Renal pelvis (tissue), 1 donor: ENCODE measurements at regions not wholly inside any gene's neighbourhood (a gene's known extent, or its start where the extent isn't known, plus 50 kb on each side); places are given as distances from the start of the nearest gene placed in this dataset.

Experiments used
- DNase-seq: peaks from one replicate; pipeline ENCODE4 v3.0.0-alpha.2; 2013

DNA sequence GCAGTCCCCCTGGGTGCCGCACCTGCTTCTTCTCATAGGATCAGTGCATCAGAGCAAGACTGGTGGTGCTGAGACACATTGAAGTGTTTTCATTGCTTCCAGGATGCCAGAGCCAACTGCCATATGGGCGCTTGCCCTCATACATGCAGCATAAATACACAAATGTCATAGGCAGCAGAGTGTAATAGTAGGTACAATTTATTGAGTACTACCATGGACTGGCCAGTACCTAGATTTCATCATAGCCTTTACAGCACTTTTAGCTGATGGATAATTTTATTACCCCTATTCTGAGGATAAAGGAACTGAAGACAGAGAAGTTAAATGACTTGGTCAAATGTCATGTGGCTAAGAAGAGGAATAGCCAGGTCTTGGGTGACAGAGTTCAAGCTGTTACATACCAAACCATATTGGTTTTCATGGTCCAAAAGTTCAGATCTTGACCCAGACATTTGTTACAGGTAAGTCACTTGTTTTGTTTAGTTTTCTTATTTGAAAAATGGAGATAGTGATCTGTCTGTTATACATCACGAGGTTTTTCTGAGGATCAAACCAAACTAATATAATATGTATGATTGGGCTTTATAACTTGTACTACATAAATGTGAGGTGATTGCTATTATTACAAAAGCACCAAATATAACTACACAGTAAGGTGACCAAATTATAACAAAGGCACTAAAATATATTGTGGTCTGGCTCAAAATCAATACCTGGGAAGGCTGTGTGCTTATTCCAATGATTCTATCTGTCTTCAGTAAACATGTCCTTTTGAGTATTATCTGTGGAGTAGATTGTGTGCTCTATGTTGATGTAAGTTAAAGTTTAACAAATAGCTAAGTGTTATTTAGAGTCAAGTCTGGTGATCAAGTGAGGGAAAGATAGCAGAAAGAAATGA, 151.9 kb upstream of the CYRIA start:
- no peak for DNase-seq

DNA sequence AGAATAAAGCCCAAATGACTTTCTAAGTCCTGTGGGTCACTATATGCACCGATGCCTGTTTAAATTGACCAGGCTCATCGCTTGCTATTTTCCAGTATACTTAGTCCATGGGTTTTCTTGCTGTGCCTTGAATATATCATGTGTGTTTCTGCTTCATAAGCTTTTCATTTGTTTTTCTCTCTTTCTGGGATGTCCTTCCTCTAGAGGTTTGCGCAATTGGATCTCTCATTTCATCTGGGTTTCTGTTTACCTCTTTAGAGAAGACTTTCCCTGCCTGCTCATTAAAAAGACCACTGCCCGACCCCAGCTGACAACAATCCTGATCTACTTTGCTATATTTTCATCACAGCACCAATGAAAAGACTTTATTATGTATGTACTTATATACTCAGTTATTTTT, 150.9 kb upstream of the CYRIA start:
- no peak for DNase-seq

DNA sequence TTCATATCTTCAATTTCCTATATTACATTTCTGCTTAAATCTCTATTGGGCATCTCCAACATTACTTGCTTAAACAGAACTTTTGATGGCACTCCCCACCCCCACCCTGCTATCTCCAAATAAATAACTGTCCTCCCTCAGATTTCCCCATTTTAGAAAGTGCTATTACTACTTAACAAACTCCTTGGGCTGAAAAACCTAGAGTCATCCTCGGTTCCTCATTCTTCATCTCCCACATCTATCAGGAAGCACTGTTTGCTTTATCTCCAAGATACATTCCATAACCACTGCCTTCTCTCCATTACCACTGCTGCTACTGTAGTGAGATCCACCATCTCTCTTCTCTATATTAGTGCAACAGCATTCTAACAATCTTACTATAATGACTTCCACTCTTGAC, 150.4 kb upstream of the CYRIA start:
- no peak for DNase-seq

DNA sequence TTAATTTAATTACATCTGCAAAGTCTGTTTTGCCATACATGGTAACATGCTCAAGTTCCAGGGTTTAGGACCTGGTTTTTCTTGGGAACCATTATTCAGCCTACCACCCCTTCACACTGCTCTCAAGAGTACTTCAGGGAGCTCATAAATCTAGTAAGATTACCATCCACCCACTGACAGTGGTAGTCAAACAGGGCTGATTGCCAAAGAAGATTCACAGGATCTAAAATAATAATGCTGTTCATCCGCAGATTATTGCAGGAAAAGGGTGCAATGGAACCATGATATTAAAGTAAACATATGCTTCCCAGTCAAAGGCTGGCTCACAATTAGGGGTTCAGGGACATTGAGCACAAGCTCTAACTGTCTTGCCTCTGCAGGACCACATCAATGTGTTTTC, 148.0 kb upstream of the CYRIA start:
- no peak for DNase-seq

DNA sequence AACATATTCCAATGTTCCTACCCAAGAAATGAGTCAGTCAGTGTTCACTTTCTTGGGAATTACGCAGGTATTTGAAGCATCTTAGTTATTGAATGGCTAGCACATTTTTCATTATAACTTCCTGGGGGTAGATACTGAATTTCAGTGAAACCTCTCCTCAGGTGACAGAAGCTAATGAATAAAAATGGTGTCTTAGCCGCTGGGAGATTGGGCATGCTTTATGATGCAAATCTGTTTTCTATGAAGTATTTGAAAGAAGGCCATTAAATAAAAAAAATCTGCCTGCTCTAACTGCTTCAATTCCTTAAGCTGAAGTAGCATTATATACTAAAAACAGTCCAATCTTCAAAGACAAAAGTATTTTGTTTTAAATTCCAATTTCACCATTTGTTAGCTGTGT, 132.8 kb upstream of the CYRIA start:
- no peak for DNase-seq

DNA sequence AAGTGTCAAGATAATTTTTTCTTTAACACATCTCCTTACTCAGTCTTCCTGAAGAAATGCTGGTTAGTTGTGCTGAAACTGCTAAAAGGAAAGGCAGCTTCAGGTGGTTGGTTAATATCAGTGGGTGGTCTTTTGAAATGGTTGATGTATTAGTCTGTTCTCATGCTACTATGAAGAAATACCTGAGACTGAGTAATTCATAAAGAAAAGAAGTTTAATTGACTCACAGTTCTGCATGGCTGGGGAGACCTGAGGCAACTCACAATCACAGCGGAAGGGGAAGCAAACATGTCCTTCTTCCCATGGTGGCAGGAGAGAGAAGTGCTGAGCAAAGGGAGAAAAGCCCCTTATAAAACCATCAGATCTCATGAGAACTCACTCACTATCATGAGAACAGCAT, 125.9 kb upstream of the CYRIA start:
- DNase-seq = no peak

DNA sequence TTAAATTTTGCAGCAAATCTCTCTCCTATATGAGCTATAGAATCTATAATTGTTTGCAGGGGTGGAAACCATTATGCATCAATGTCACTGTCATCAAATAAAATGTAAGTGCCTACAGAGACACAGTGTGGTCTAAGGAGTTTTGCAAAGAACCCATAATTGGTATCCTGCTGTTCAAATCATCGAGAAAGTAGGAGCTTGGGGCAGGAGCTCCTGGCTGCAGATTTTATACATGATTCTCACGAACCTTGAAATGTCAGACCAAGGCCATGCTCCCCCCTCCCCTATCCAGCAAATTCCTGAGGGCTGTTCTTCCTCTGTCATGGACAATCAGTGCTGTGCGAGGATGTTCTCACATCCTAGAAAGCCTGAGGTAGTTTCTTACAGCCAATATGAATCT, 119.5 kb upstream of the CYRIA start:
- DNase-seq = no peak

DNA sequence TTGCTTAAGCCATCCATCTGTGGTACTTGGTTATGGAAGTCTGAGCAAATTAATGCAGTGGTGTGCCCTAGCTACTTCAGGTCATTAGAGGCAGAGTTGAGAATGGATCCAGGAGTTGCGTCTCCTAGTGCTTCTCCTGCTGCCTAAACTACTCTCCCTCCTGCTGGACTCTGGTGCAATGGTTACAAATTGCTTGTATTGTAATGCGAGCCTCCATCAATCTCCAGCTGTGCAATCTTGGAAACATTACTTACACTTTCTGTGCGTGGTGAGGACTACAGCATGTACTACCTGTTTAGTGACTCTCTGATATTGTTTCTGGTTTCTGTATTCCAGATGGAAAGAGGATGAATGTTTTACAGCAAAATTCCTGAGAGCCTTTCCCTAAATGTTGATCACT, 119.0 kb upstream of the CYRIA start:
- no peak for DNase-seq

DNA sequence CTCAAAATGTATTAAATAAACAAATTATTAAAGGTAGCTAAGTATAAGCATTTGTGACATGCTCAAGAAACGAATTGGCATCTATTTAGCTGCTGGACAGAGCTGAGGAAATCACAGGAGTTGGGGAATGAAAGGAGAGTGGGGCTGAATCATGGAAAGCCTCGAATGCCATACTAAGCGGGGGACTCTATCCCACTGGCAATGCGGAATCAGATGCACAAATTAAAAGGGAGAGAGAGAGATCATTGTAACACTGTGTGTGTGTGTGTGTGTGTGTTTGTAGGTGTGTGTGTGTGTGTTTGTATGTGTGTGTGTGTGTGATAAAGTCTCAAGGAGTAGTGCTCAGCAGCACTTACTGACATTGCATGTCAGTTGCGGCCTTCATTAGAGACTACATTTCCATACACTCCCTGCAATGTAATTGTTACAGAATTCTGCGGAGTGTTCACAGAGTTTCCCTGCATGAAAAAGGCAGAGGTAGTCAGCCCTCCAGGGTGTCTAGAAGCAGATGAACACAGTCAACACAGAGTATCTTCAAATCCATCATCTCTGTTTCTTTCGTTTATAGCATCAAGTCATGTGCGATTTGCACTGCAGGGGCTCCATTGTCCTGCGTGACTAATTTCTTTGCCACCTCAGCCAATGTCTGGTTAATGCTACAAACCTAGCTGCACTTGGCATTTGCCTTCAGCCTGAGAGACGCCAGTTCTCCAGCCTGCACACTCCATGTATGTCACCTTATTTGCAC, 111.7 kb upstream of the CYRIA start:
- no peak for DNase-seq

DNA sequence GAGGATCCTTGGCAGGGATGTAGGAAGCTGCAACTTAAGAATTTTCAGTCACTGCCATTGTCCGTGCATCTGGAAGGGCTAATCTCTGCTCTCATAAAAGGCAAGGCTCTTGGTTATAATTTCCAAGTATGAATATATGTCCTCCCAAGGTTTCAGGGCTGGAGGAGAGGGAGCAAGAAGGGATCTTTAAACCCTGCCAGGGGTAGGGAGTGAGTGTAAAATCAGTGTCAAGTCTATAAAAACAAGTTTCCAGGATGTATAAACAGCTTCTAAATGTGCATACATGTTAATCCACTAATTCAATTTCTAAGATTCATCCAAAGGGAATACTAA, 110.2 kb upstream of the CYRIA start:
- no peak for DNase-seq

DNA sequence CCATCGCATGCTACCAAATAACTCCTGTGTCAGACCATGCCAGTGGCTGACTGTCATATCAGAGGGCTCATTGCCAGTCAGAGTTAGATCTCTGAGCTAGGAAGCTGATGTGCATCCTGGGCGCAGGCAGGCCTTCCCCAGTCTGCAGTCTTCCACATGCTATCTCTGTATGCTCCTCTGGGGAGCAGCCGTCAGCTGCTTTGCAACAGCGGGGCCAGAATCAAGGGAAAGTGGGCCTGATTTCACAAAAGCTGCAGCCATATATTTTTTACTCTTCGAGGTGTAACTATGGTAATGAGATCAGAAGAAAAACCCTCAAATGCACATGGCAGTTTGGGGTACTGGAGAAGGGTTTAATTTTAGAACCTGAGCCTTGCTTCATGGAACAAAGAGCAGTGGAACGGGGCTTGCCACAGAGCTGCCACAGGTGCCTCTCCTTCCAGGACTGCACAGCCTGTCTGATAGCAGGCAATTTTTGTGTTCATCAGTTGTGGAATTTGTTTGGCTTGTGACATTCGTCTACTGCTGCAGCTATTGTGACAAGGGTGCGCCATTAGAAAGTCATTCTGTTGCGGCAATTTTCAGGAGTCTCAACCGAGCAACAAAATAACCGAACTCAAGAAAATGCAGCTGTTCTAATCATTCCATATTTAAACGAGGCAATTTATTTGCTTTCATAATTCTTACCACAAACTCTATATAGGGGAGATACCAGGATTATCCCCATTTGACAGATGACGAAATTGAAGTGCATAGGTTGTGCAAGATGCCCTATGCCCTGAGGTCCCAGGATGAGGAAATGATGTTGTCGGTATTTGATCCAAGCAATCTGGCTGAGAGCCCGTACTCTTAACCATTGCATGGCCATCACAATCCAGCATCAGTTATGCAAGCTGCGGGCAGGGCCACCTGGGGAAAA, 109.6 kb upstream of the CYRIA start:
- no peak for DNase-seq

DNA sequence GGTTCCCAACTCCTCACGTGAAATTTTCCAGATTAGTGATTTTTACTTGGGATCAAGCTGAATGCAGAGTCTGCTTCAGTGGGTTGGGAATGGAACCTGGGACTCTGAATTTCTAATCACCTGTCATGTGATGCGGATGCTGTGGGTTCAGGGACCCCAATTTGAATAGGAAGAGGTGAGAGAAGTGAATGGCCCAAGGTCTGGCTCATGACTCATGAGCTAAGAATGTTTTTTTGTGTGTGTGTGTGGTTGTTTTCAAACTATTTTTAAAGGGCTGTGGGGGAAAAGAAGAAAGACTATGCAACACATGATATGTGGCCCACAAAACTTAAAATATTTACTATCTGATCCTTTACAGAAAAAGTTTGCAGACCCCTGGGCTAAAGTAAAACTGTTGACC, 108.5 kb upstream of the CYRIA start:
- no peak for DNase-seq

DNA sequence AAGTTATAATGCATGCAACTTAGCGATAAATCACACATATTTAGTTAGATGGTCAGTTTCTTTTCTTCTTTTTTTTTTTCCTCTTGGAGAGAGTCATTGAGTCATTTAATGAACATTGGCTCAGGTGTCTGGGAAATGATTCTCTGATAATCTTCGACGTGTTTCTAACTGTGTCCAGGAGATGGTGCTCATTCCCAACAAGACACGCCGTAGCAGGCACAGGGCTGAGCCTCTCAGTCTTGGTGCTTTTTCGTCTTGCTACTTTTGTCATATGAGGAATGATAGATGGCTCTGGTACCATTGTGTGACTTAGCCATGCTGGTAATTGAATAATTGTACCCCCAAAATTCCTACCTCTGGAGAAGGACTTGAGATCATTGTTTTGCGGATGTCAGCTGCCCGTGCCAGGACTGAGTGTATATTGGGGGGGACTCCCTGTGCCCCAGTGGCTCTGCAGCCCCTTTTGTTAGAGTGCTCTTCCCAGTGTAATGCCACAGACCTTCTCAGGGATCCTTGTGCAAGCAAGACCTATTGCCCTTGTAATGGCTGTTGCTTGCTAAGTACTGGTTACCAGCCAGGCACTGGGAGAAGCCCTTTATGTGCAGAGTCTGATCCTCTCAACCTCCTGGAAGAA, 107.6 kb upstream of the CYRIA start:
- peak; percentile 34 for DNase-seq

DNA sequence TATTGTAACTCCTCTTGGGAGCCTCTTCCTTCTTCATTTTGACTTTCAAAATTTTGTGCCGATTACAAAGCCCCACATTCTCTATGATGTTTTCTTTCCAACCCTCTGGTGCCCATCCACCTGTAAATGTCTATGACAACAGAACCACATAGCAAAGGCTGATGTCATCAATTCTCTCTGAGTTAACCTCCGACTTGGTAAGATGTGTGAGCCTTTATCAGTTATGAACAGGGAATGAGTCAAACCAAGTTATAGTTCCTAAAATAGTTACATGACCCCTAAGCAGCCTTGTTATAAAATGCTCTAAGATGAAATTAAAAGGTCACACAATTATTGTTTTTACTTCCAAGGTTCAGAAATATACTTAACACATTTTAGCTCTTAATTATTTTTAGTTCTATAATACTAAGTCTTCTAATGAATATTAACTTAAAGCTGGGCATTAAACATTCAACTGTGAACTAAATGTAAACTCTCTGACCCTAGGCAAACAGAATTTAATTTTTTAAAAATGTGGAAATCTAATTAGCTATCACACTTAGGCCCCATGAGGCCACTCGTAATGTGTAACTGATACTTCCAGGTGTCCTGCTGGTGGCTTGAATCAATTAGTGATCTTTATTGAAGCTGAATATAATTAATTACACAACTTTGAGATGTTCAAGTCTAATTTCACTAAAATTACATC, 102.3 kb upstream of the CYRIA start:
- no peak for DNase-seq

DNA sequence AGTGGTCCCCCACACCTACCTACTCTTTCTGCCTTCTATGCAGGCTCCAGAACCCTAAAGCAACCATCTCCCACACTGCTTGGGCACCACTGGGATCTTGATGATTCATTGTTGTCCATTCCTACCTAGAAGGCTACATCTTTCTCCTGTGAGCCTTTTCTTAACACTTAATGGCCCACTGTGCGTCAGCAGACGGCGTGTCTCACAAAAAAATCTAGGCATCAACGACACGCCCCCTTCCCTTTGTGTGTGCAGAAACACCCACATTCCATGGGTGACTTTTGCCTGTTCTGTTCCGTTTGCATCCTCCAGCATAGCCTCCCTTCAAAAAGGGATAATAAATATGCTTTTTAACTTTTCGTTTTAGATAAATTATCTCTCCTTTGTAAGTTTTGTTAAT, 99.7 kb upstream of the CYRIA start:
- DNase-seq = no peak

DNA sequence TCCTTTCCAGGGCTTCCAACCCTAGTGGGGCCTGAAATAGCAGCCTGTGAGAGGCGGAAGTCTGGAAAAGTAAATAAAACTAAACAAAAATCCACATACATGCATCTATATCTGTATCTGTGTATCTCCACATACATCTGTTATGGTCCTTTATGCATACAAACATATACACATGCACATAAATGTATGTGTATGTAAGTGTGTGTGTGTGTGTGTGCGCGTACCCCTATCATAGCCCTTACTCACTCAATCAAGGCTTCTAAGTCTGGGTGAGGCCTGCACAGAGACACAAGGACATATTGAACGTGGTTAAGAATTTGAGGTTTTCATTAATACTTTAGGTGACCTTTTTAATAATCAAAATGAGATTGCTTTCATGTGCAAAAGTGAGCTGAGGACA, 98.9 kb upstream of the CYRIA start:
- DNase-seq = no peak

DNA sequence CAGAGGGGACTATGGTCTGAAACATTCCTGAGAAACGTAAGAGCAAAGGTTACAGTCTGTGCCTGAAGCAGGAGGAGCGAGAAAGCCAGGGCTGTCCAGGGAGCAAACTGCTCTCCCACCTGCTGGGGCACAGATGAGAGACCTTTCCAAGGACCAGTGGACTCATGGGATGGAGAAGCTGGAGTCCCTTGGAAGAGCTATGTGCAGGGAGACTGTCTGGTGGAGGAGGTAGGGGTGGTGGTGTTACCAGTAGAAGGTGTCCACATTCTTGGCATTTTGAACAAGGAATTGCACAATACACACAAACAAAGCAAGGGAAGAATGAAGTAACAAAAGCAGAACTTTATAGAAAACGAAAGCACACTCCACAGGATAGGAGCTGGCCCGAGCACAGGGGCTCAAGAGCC, 97.9 kb upstream of the CYRIA start:
- no peak for DNase-seq

DNA sequence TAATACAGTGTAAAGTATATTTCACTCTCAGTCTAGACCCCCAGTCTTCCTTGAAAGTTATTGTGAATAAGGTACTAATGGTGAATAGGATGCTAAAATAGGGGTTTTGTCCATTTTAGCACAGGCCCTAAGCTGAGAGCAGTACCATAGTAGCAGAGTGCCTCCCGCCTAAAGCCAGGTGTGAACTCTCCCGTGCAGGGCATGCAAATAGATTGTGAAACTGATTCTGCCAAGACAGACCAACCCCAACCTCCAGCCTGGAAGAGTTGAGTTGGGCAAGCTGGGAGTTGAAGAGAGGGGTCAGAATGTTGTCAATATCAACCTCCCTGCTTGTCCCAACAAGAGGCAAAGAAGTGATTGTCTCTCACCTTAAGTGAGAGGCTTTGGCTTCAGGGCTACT, 97.4 kb upstream of the CYRIA start:
- no peak for DNase-seq

DNA sequence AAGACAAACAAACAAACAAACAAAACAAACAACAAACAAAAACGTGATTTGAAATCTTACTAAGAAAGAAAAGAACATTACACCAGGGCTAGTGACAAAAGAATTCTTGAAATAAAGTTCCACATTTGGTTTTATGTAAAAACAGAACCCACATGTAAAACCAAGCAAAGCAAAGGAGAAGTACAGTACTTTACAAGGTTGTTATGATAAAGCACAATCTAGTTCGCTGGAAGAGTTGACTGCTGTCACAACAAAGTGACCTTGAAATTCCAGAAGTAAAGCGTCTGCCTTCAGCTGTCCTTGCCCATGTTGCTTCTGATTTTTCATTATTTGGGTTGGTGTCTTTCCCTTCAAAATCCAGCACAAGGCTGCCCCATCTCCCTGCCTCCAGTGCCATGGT, 94.8 kb upstream of the CYRIA start:
- DNase-seq = no peak

DNA sequence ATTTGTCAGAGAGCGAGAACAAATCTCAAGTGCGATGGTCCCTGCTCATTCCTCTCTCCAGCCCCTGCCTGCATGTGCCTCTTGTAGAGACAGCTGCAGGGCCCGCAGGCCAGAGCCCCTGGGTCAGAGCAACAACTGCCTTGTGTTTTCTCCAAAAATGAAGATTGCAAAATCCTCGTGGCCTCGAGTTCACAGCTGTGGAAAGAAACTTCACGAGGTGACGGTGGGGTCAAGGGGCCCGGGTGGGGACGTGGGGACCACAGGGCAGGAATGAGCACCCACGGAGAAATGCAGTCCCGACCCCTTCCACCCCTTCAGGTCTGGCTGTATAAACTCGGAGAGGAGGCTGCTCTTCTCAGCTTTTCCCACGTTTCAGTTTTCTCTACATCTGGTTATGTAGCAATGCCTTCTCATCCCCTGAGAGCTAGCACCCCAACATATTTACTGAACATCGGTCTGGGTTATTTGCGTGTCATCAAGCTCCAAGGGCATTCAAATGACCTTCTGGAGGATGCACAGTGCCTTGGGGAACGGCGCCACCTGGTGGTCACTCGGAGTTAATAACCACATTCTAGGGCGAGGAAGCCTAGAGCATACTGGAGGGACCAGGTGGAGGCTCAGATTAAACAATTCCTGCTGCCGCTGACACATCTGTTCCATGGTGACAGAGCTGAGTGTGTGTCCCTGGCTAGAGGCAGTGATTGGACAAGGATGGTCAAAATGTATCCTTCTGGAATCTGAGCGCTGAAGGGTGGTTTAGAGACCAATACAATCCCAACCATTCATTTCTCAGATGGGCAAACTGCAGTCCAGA, 91.4 kb upstream of the CYRIA start:
- DNase-seq = peak; percentile 62

DNA sequence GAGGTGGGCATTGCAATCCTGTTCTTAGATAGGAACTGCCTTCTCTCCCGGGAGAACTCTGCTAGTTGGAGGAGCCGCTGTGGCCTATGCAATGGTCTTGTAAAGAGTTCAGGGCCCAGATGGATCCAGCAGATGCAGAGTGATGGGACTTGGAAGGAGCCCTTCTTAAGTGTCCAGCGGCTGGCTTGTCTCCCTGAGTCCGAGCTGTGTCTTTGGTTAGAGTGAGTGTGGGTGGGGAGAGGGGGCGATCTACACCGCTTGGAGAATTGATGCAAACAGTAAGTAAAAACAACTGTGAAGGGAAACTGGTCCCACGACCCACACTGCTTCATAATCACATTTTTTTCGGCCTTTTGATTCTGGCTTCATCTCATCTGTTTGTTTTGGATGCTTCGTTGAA, 89.8 kb upstream of the CYRIA start:
- DNase-seq = no peak
